HCT116 (cell line): ENCODE measurements at regions not wholly inside any gene's neighbourhood (a gene's known extent, or its start where the extent isn't known, plus 50 kb on each side); places are given as distances from the start of the nearest gene placed in this dataset.

Experiments
- ATAC-seq: fragments of 200-7000 bp; cut with Tn5 transposase; 2 replicates; pipeline ENCODE4 v1.9.1; 2020; ENCODE audit warnings: mild to moderate bottlenecking, moderate library complexity
- BruUV-seq: library from RNA; stranded (reverse); fragments of 400-500 nt; replicated peaks from 2 replicates; lab custom pipeline; 2021; lab: Mats Ljungman, UMichigan
- CTCF ChIA-PET: fragments of 300-600 bp; sonication (Branson Sonifier 250); formaldehyde crosslinking; loops from one replicate; lab custom pipeline; 2021; ENCODE audit warnings: antibody characterized with exemption; lab: Charles Lee
- POLR2A ChIA-PET: fragments of 300-600, 350-600 bp; sonication (Branson Sonifier 250); formaldehyde crosslinking; loops from one replicate; lab custom pipeline; 2021; ENCODE audit warnings: antibody characterized with exemption; lab: Charles Lee
- RAD21 ChIA-PET, 2 experiments: fragments of 300-600 bp; sonication (Branson Sonifier 250); formaldehyde crosslinking; loops; one replicate each; lab custom pipeline; 2023; ENCODE audit warnings: low total read pairs in 2 of 2; ENCODE audit not compliant: uncharacterized antibody in 2 of 2, unreplicated experiment in 2 of 2, low non-redundant PET in 1 of 2; lab: Charles Lee
- DNase-seq: peaks from one replicate; pipeline ENCODE4 v3.0.0-alpha.2; 2010; ENCODE audit warnings: low read depth, low spot score
- H2AFZ ChIP-seq: fragments of 200-600 bp; shearing (Covaris generic), sonication (generic); 2 replicates; pipeline ENCODE4 v1.6.1; 2017; ENCODE audit warnings: low read depth, mixed run types, mixed read lengths, antibody characterized with exemption, low read length; ENCODE audit not compliant: poor library complexity, severe bottlenecking
- H3K27ac ChIP-seq: 2 replicates; pipeline ENCODE4 v1.5.1; 2012; ENCODE audit warnings: low read depth, low read length
- H3K27me3 ChIP-seq: fragments of 200-600 bp; sonication (generic); 2 replicates; pipeline ENCODE4 v1.6.1; 2016; ENCODE audit warnings: mixed run types, low read length, mixed read lengths; ENCODE audit not compliant: insufficient read depth
- H3K36me3 ChIP-seq, 2 experiments: fragments of 200-500 bp in 1 of 2; fragments of 200-600 bp in 1 of 2; sonication (Bioruptor generic) in 1 of 2; sonication (generic) in 1 of 2; 2 replicates each; pipeline versions ENCODE4 v1.5.1 to v1.6.1; 2014 to 2016; ENCODE audit warnings: low read length in 2 of 2, inconsistent platforms in 1 of 2, mixed read lengths in 1 of 2, mixed run types in 1 of 2; ENCODE audit not compliant: insufficient read depth in 2 of 2, control insufficient read depth in 1 of 2
- H3K4me1 ChIP-seq, 2 experiments: fragments of 200-600 bp in 1 of 2; sonication (generic) in 1 of 2; 2 replicates each; pipeline versions ENCODE4 v1.5.1 to v1.6.1; 2012 to 2017; ENCODE audit warnings: low read length in 2 of 2, inconsistent platforms in 1 of 2, mild to moderate bottlenecking in 1 of 2, mixed read lengths in 1 of 2, mixed run types in 1 of 2, moderate library complexity in 1 of 2; ENCODE audit not compliant: insufficient read depth in 2 of 2, control insufficient read depth in 1 of 2
- H3K4me2 ChIP-seq: fragments of 200-600 bp; sonication (generic); 2 replicates; pipeline ENCODE4 v1.6.1; 2017; ENCODE audit warnings: mixed run types, low read length, mixed read lengths
- H3K4me3 ChIP-seq, 2 experiments: fragments of 200-600 bp in 1 of 2; sonication (generic) in 1 of 2; replicated peaks in 1 of 2; 2 replicates each; pipeline ENCODE4 v1.5.1; 2011 to 2016; ENCODE audit warnings: low read length in 2 of 2, control low read depth in 1 of 2, low read depth in 1 of 2, mild to moderate bottlenecking in 1 of 2, mixed read lengths in 1 of 2, mixed run types in 1 of 2
- H3K79me2 ChIP-seq: fragments of 200-600 bp; sonication (generic); 2 replicates; pipeline ENCODE4 v1.6.1; 2017; ENCODE audit warnings: mild to moderate bottlenecking, mixed run types, low read length, moderate library complexity, mixed read lengths; ENCODE audit not compliant: insufficient read depth
- H3K9ac ChIP-seq: fragments of 200-600 bp; sonication (generic); 2 replicates; pipeline ENCODE4 v1.6.1; 2016; ENCODE audit warnings: low read length, mixed read lengths
- H3K9me2 ChIP-seq: fragments of 200-600 bp; sonication (generic), shearing (Covaris generic); 2 replicates; pipeline ENCODE4 v1.6.1; 2017; ENCODE audit warnings: mixed run types, mild to moderate bottlenecking, moderate library complexity; ENCODE audit not compliant: insufficient read depth
- H3K9me3 ChIP-seq, 2 experiments: fragments of 200-500 bp in 1 of 2; fragments of 200-600 bp in 1 of 2; sonication (Bioruptor generic) in 1 of 2; sonication (generic) in 1 of 2; 2 replicates each; pipeline ENCODE4 v1.6.1; 2014 to 2017; ENCODE audit warnings: low read length in 2 of 2, mixed read lengths in 2 of 2, inconsistent platforms in 1 of 2, low read depth in 1 of 2, mild to moderate bottlenecking in 1 of 2, mixed run types in 1 of 2, moderate library complexity in 1 of 2; ENCODE audit not compliant: control insufficient read depth in 1 of 2, insufficient read depth in 1 of 2
- H4K20me1 ChIP-seq: fragments of 200-600 bp; sonication (generic), shearing (Covaris generic); 2 replicates; pipeline ENCODE4 v1.6.1; 2017; ENCODE audit warnings: mixed run types, mild to moderate bottlenecking, moderate library complexity; ENCODE audit not compliant: insufficient read depth
- CBX3 ChIP-seq: IDR thresholded peaks from 2 replicates; pipeline ENCODE4 v1.6.1; 2012; ENCODE audit warnings: low read depth
- CEBPB ChIP-seq: IDR thresholded peaks from 2 replicates; pipeline ENCODE4 v1.6.1; 2012; ENCODE audit warnings: low read depth
- EGR1 ChIP-seq: IDR thresholded peaks from 2 replicates; pipeline ENCODE4 v1.6.1; 2012; ENCODE audit warnings: low read depth
- EZH2 ChIP-seq: fragments of 200-600 bp; sonication (generic); IDR thresholded peaks from 2 replicates; pipeline ENCODE4 v1.6.1; 2017; ENCODE audit warnings: antibody characterized with exemption, mixed run types
- FOSL1 ChIP-seq: IDR thresholded peaks from 2 replicates; pipeline ENCODE4 v1.6.1; 2012; ENCODE audit warnings: low read depth
- JUND ChIP-seq: IDR thresholded peaks from 2 replicates; pipeline ENCODE4 v1.6.1; 2012
- POLR2A ChIP-seq: IDR thresholded peaks from 2 replicates; pipeline ENCODE4 v1.7.0; 2011; ENCODE audit warnings: borderline replicate concordance; ENCODE audit not compliant: insufficient read depth, insufficient read length; ENCODE audit errors: extremely low read depth
- POLR2AphosphoS5 ChIP-seq: IDR thresholded peaks from 2 replicates; pipeline ENCODE4 v1.6.1; 2011; ENCODE audit warnings: mild to moderate bottlenecking, low read depth, low read length, moderate library complexity
- RAD21 ChIP-seq: IDR thresholded peaks from 2 replicates; pipeline ENCODE4 v1.6.1; 2012; ENCODE audit warnings: low read depth, mild to moderate bottlenecking
- SIN3A ChIP-seq: IDR thresholded peaks from 2 replicates; pipeline ENCODE4 v1.6.1; 2012; ENCODE audit warnings: low read depth
- SP1 ChIP-seq: IDR thresholded peaks from 2 replicates; pipeline ENCODE4 v1.6.1; 2012; ENCODE audit warnings: low read depth
- TCF7L2 ChIP-seq: IDR thresholded peaks from 2 replicates; pipeline ENCODE4 v1.7.0; 2011; ENCODE audit warnings: borderline replicate concordance, inconsistent platforms; ENCODE audit not compliant: insufficient read depth, insufficient read length; ENCODE audit errors: extremely low read depth
- YY1 ChIP-seq: IDR thresholded peaks from 2 replicates; pipeline ENCODE4 v1.6.1; 2011; ENCODE audit warnings: low read length, low read depth, moderate library complexity, mild to moderate bottlenecking; ENCODE audit not compliant: insufficient replicate concordance; ENCODE audit errors: extremely low read depth
- ZFX ChIP-seq: fragments of 450-650 bp; IDR thresholded peaks from 2 replicates; pipeline ENCODE4 v1.6.1; 2017
- ZNF274 ChIP-seq: fragments of 200-500 bp; sonication (Bioruptor generic); IDR thresholded peaks from 2 replicates; pipeline ENCODE4 v1.6.1; 2014; ENCODE audit warnings: mild to moderate bottlenecking, low read depth, low read length, inconsistent platforms
- intact Hi-C: fragments of 100-400 bp; cut with micrococcal nuclease; formaldehyde crosslinking; loops from 2 replicates; pipeline ENCODE4 v1.10.0; 2022
- TF ChIP-seq, protein P1 (sequence below): IDR thresholded peaks from 2 replicates; pipeline ENCODE4 v1.6.1; 2011; ENCODE audit warnings: mild to moderate bottlenecking, low read length, moderate library complexity; ENCODE audit not compliant: insufficient replicate concordance; ENCODE audit errors: extremely low read depth
- TF ChIP-seq, protein P2 (sequence below), 3 experiments: fragments of 200-600 bp in 1 of 3; sonication (generic) in 1 of 3; IDR thresholded peaks in 2 of 3; conservative IDR thresholded peaks in 1 of 3; 2 replicates each; pipeline ENCODE4 v1.5.1; 2012 to 2017; ENCODE audit warnings: low read depth in 2 of 3, low read length in 2 of 3, antibody characterized with exemption in 1 of 3, borderline replicate concordance in 1 of 3, control low read depth in 1 of 3, mild to moderate bottlenecking in 1 of 3, mixed read lengths in 1 of 3, mixed run types in 1 of 3, moderate library complexity in 1 of 3; ENCODE audit not compliant: insufficient read depth in 1 of 3
- TF ChIP-seq, protein P3 (sequence below): IDR thresholded peaks from 2 replicates; pipeline ENCODE4 v1.6.1; 2012
- TF ChIP-seq, protein P4 (sequence below): IDR thresholded peaks from 2 replicates; pipeline ENCODE4 v1.6.1; 2012; ENCODE audit warnings: low read depth

DNA sequence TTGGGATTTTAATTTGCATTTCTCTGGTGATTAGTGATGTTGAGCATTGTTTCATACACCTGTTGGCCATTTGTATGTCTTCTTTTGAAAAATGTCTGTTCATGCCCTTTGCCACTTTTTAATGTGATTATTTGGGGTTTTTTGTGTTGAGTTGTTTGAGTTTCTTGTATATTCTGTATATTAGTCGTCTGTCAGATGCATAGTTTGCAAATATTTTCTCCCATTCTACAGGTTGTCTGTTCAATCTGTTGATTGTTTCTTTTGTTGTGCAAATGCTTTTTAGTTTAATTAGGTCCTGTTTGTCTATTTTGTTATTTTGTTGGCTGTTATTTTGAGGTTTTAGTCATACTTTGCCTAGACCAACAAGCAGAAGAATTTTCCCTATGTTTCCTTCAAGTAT, 164.0 kb upstream of the CXADR start:
- intact Hi-C loops = no loop called here
- Histone ChIP-seq H4K20me1 (no peaks in the 10 kb centered on the region), H3K9ac (no peak overlapping the region), H3K27me3 (no peaks in the 10 kb centered on the region), H3K4me1 (no peaks in the 10 kb centered on the region), H2AFZ (no peak overlapping the region), H3K9me2 (no peaks in the 10 kb centered on the region), H3K36me3 (no peaks in the 10 kb centered on the region), H3K4me3 (no peak overlapping the region), H3K9me3 (no peaks in the 10 kb centered on the region), H3K4me2 (no peak overlapping the region), H3K27ac (no peak overlapping the region), H3K79me2 (no peaks in the 10 kb centered on the region)
- TF ChIP-seq CEBPB (no peak), POLR2A (no peak), EGR1 (no peak), JUND (no peak), CBX3 (no peak), POLR2AphosphoS5 (no peak), ZNF274 (no peak), RAD21 (no peak), FOSL1 (no peak), EZH2 (no peak), TCF7L2 (no peak), ZFX (no peak), YY1 (no peak), SIN3A (no peak), SP1 (no peak)
- TF ChIP-seq, protein P1, sequence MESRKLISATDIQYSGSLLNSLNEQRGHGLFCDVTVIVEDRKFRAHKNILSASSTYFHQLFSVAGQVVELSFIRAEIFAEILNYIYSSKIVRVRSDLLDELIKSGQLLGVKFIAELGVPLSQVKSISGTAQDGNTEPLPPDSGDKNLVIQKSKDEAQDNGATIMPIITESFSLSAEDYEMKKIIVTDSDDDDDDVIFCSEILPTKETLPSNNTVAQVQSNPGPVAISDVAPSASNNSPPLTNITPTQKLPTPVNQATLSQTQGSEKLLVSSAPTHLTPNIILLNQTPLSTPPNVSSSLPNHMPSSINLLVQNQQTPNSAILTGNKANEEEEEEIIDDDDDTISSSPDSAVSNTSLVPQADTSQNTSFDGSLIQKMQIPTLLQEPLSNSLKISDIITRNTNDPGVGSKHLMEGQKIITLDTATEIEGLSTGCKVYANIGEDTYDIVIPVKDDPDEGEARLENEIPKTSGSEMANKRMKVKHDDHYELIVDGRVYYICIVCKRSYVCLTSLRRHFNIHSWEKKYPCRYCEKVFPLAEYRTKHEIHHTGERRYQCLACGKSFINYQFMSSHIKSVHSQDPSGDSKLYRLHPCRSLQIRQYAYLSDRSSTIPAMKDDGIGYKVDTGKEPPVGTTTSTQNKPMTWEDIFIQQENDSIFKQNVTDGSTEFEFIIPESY = no peak
- TF ChIP-seq, protein P2, sequence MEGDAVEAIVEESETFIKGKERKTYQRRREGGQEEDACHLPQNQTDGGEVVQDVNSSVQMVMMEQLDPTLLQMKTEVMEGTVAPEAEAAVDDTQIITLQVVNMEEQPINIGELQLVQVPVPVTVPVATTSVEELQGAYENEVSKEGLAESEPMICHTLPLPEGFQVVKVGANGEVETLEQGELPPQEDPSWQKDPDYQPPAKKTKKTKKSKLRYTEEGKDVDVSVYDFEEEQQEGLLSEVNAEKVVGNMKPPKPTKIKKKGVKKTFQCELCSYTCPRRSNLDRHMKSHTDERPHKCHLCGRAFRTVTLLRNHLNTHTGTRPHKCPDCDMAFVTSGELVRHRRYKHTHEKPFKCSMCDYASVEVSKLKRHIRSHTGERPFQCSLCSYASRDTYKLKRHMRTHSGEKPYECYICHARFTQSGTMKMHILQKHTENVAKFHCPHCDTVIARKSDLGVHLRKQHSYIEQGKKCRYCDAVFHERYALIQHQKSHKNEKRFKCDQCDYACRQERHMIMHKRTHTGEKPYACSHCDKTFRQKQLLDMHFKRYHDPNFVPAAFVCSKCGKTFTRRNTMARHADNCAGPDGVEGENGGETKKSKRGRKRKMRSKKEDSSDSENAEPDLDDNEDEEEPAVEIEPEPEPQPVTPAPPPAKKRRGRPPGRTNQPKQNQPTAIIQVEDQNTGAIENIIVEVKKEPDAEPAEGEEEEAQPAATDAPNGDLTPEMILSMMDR (IDR thresholded peaks at IDR 0.05 in 2 of 3, conservative IDR thresholded peaks at IDR 0.05 in 1 of 3; ENCODE audit: borderline replicate concordance in 1 of 3, insufficient read depth in 1 of 3, low read depth in 2 of 3, low read length in 2 of 3) = no peak
- TF ChIP-seq, protein P3, sequence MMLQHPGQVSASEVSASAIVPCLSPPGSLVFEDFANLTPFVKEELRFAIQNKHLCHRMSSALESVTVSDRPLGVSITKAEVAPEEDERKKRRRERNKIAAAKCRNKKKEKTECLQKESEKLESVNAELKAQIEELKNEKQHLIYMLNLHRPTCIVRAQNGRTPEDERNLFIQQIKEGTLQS = no peak
- TF ChIP-seq, protein P4, sequence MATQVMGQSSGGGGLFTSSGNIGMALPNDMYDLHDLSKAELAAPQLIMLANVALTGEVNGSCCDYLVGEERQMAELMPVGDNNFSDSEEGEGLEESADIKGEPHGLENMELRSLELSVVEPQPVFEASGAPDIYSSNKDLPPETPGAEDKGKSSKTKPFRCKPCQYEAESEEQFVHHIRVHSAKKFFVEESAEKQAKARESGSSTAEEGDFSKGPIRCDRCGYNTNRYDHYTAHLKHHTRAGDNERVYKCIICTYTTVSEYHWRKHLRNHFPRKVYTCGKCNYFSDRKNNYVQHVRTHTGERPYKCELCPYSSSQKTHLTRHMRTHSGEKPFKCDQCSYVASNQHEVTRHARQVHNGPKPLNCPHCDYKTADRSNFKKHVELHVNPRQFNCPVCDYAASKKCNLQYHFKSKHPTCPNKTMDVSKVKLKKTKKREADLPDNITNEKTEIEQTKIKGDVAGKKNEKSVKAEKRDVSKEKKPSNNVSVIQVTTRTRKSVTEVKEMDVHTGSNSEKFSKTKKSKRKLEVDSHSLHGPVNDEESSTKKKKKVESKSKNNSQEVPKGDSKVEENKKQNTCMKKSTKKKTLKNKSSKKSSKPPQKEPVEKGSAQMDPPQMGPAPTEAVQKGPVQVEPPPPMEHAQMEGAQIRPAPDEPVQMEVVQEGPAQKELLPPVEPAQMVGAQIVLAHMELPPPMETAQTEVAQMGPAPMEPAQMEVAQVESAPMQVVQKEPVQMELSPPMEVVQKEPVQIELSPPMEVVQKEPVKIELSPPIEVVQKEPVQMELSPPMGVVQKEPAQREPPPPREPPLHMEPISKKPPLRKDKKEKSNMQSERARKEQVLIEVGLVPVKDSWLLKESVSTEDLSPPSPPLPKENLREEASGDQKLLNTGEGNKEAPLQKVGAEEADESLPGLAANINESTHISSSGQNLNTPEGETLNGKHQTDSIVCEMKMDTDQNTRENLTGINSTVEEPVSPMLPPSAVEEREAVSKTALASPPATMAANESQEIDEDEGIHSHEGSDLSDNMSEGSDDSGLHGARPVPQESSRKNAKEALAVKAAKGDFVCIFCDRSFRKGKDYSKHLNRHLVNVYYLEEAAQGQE = no peak
- no peak for ATAC-seq
- no peak for DNase-seq
- CTCF ChIA-PET = no interaction called here
- no TSS peak for BruUV-seq
- RAD21 ChIA-PET = no interaction called here
- POLR2A ChIA-PET = no interaction called here
